ENCODE measurements at regions not wholly inside any gene's neighbourhood (a gene's known extent, or its start where the extent isn't known, plus 50 kb on each side); places are given as distances from the start of the nearest gene placed in this dataset.

GRCh38 chr1:42043811-42044210, 109.4 kb upstream of the GUCA2B start:
- in situ Hi-C loops (cut with MboI), result no loop called here
- Histone ChIP-seq H4K20me1 (ENCODE audit: insufficient read depth) (no peaks in the 10 kb centered on the region), H3K79me2 (ENCODE audit: insufficient read depth) (no peaks in the 10 kb centered on the region), H3K4me1 (ENCODE audit: insufficient read depth) (no peaks in the 10 kb centered on the region), H3K4me2 (ENCODE audit: unreplicated experiment) (no peak overlapping the region), H3K9me3 (ENCODE audit: low read depth) (no peaks in the 10 kb centered on the region), H3K27me3 (replicated peaks; ENCODE audit: insufficient read depth) (peaks cover under 1% of the 10 kb centered on the region), H3F3A (ENCODE audit: insufficient read depth) (no peaks in the 10 kb centered on the region), H3K9me2 (ENCODE audit: insufficient read depth) (no peaks in the 10 kb centered on the region), H2AFZ (no peak overlapping the region), H3K36me3 (ENCODE audit: low read depth) (no peaks in the 10 kb centered on the region), H3K4me3 (no peak overlapping the region), H3K9ac (no peak overlapping the region), H3K27ac (no peak overlapping the region)
- TF ChIP-seq EZH2phosphoT487 (IDR thresholded peaks at IDR 0.05; ENCODE audit: insufficient read depth, low read depth) (no peak), EZH2 (IDR thresholded peaks at IDR 0.05; ENCODE audit: insufficient read depth, poor library complexity, severe bottlenecking) (no peak)
- WGBS, 2 experiments (ENCODE audit: low coverage in 1 of 2, low lambda C conversion rate in 2 of 2, missing lambda C conversion rate in 2 of 2), result 25 to 50% methylated on average over 1 of the region's 1 CpG
- DNase-seq, result no peak

- Histone ChIP-seq H3K27ac (no peak overlapping the region), H3K9me3 (ENCODE audit: low read depth) (no peaks in the 10 kb centered on the region), H3K4me1 (ENCODE audit: insufficient read depth) (no peaks in the 10 kb centered on the region), H4K20me1 (ENCODE audit: insufficient read depth) (no peaks in the 10 kb centered on the region), H3K9me2 (ENCODE audit: insufficient read depth) (no peaks in the 10 kb centered on the region), H2AFZ (no peak overlapping the region), H3K27me3 (replicated peaks; ENCODE audit: insufficient read depth) (no peaks in the 10 kb centered on the region; the same call in none of the 2 replicates), H3K9ac (no peak overlapping the region), H3F3A (ENCODE audit: insufficient read depth) (no peaks in the 10 kb centered on the region), H3K79me2 (ENCODE audit: insufficient read depth) (no peaks in the 10 kb centered on the region), H3K4me2 (ENCODE audit: unreplicated experiment) (no peak overlapping the region), H3K36me3 (ENCODE audit: low read depth) (no peaks in the 10 kb centered on the region), H3K4me3 (no peak overlapping the region)
- TF ChIP-seq EZH2phosphoT487 (IDR thresholded peaks at IDR 0.05; ENCODE audit: insufficient read depth, low read depth) (no peak), EZH2 (IDR thresholded peaks at IDR 0.05; ENCODE audit: insufficient read depth, poor library complexity, severe bottlenecking) (no peak)
- WGBS, 2 experiments (ENCODE audit: low coverage in 1 of 2, low lambda C conversion rate in 2 of 2, missing lambda C conversion rate in 2 of 2), result 52 to 58% methylated on average over 2 of the region's 2 CpGs
- in situ Hi-C loops (cut with MboI), result no loop called here
- no peak for DNase-seq
Measured at GRCh38 chr1:42043182-42043581, 110.0 kb upstream of the GUCA2B start.

GRCh38 chr1:42041031-42041430, 112.2 kb upstream of the GUCA2B start:
- in situ Hi-C loops (cut with MboI), result no loop called here
- TF ChIP-seq EZH2 (IDR thresholded peaks at IDR 0.05; ENCODE audit: insufficient read depth, poor library complexity, severe bottlenecking) (no peak), EZH2phosphoT487 (IDR thresholded peaks at IDR 0.05; ENCODE audit: insufficient read depth, low read depth) (no peak)
- Histone ChIP-seq H3K27me3 (replicated peaks; ENCODE audit: insufficient read depth) (no peaks in the 10 kb centered on the region), H4K20me1 (ENCODE audit: insufficient read depth) (no peaks in the 10 kb centered on the region), H3K27ac (no peak overlapping the region), H2AFZ (no peak overlapping the region), H3F3A (ENCODE audit: insufficient read depth) (no peaks in the 10 kb centered on the region), H3K9ac (no peak overlapping the region), H3K9me3 (ENCODE audit: low read depth) (no peaks in the 10 kb centered on the region), H3K4me3 (no peak overlapping the region), H3K9me2 (ENCODE audit: insufficient read depth) (no peaks in the 10 kb centered on the region), H3K4me2 (ENCODE audit: unreplicated experiment) (no peak overlapping the region), H3K36me3 (ENCODE audit: low read depth) (no peaks in the 10 kb centered on the region), H3K79me2 (ENCODE audit: insufficient read depth) (no peaks in the 10 kb centered on the region), H3K4me1 (ENCODE audit: insufficient read depth) (no peaks in the 10 kb centered on the region)
- no peak for DNase-seq
- WGBS, 2 experiments (ENCODE audit: low coverage in 1 of 2, low lambda C conversion rate in 2 of 2, missing lambda C conversion rate in 2 of 2), result 64 to 74% methylated on average over 17 of the region's 17 CpGs

GRCh38 chr1:42040159-42040558, 113.1 kb upstream of the GUCA2B start:
- WGBS, 2 experiments (ENCODE audit: low coverage in 1 of 2, low lambda C conversion rate in 2 of 2, missing lambda C conversion rate in 2 of 2), result 86 to 87% methylated on average over 13 to 14 of the region's 14 CpGs
- Histone ChIP-seq H3F3A (ENCODE audit: insufficient read depth) (no peaks in the 10 kb centered on the region), H3K9me3 (ENCODE audit: low read depth) (no peaks in the 10 kb centered on the region), H2AFZ (no peak overlapping the region), H4K20me1 (ENCODE audit: insufficient read depth) (no peaks in the 10 kb centered on the region), H3K36me3 (ENCODE audit: low read depth) (no peaks in the 10 kb centered on the region), H3K9ac (no peak overlapping the region), H3K79me2 (ENCODE audit: insufficient read depth) (no peaks in the 10 kb centered on the region), H3K27ac (no peak overlapping the region), H3K9me2 (ENCODE audit: insufficient read depth) (no peaks in the 10 kb centered on the region), H3K4me2 (ENCODE audit: unreplicated experiment) (no peak overlapping the region), H3K4me3 (no peak overlapping the region), H3K4me1 (ENCODE audit: insufficient read depth) (no peaks in the 10 kb centered on the region), H3K27me3 (replicated peaks; ENCODE audit: insufficient read depth) (no peaks in the 10 kb centered on the region)
- no peak for DNase-seq
- in situ Hi-C loops (cut with MboI), result no loop called here
- TF ChIP-seq EZH2phosphoT487 (IDR thresholded peaks at IDR 0.05; ENCODE audit: insufficient read depth, low read depth) (no peak), EZH2 (IDR thresholded peaks at IDR 0.05; ENCODE audit: insufficient read depth, poor library complexity, severe bottlenecking) (no peak)

- H3F3A ChIP-seq (ENCODE audit: insufficient read depth), result no peaks in the 10 kb centered on the region
- TF ChIP-seq EZH2 (IDR thresholded peaks at IDR 0.05; ENCODE audit: insufficient read depth, poor library complexity, severe bottlenecking), result no peak
- TF ChIP-seq EZH2phosphoT487 (IDR thresholded peaks at IDR 0.05; ENCODE audit: insufficient read depth, low read depth), result no peak
Measured at GRCh38 chr1:42038261-42038660, 114.9 kb upstream of the GUCA2B start.

More at GRCh38 chr1:42038261-42038660, 114.9 kb upstream of the GUCA2B start:
- Histone ChIP-seq H3K4me3 (no peak overlapping the region), H3K9me2 (ENCODE audit: insufficient read depth) (no peaks in the 10 kb centered on the region), H2AFZ (no peak overlapping the region), H3K27ac (no peak overlapping the region), H3K27me3 (replicated peaks; ENCODE audit: insufficient read depth) (no peaks in the 10 kb centered on the region), H3K4me2 (ENCODE audit: unreplicated experiment) (no peak overlapping the region), H3K4me1 (ENCODE audit: insufficient read depth) (no peaks in the 10 kb centered on the region), H3K79me2 (ENCODE audit: insufficient read depth) (peaks cover 15% of the 10 kb centered on the region), H4K20me1 (ENCODE audit: insufficient read depth) (no peaks in the 10 kb centered on the region), H3K9me3 (ENCODE audit: low read depth) (no peaks in the 10 kb centered on the region), H3K36me3 (ENCODE audit: low read depth) (no peaks in the 10 kb centered on the region), H3K9ac (no peak overlapping the region)
- WGBS, 2 experiments (ENCODE audit: low coverage in 1 of 2, low lambda C conversion rate in 2 of 2, missing lambda C conversion rate in 2 of 2), result 89 to 92% methylated on average over 4 of the region's 4 CpGs
- no peak for DNase-seq
- in situ Hi-C loops (cut with MboI), result no loop called here

All from GM23248 (cell line).